ENCODE measurements at regions not wholly inside any gene's neighbourhood (a gene's known extent, or its start where the extent isn't known, plus 50 kb on each side); places are given as distances from the start of the nearest gene placed in this dataset.

DNA sequence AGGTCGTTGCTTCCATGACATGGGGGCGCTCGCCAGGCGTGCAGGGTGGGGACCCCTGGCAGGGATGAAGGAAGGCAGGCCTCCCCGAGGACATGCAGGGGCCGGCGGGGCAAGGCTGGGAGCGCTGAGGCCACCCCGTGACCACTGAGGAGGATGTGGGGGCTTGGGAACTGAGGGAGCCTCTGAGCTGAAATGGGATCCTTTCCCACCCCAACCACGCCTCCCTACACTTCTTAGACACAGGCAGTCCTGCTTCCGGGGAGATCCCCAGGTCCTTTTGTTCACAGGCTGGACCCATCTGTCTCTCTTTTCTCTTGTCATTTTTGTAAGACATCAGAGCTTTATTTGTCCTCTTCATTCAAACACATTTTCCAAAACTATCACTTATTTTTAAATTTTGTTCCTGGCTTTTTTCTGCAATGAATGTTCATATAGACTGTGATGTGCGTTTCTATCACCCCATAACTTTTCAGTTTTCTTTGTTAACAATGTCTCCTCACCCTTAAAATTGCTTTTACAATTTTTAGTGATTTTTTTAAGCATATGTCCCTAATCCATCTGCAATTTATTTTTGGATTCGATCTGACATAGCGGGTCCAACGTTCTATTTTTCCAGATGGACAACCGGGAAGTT lies 156.7 kb upstream of the BACE2 start:
- H2BK15ac ChIP-seq (ENCODE audit: low read depth, low read length): no peak overlapping the region
- H2AK5ac ChIP-seq (ENCODE audit: low read depth, low read length): no peak overlapping the region
- no peak overlapping the region for H3K27ac ChIP-seq (ENCODE audit: insufficient read depth, low read length)
- in situ Hi-C loops (cut with MboI; ENCODE audit: low sequenced_read_pairs) (no loop called here), dilution Hi-C loops (cut with HindIII; ENCODE audit: low sequenced_read_pairs, unreplicated experiment) (no loop called here), intact Hi-C loops (cut with micrococcal nuclease) (no loop called here)
- no peak for DNase-seq
- H4K8ac ChIP-seq (ENCODE audit: low read depth in 2 of 2, low read length in 2 of 2): no peak overlapping the region
- no peak overlapping the region for H4K5ac ChIP-seq (ENCODE audit: low read depth, low read length)
- no peaks in the 10 kb centered on the region for H3K36me3 ChIP-seq (ENCODE audit: control insufficient read depth, insufficient read depth, low read length)
- no peaks in the 10 kb centered on the region for H3K79me1 ChIP-seq (ENCODE audit: low read depth in 1 of 2, low read length in 2 of 2)
- H3K27me3 ChIP-seq (ENCODE audit: control insufficient read depth, insufficient read depth, low read length): no peaks in the 10 kb centered on the region
- H2AFZ ChIP-seq (replicated peaks; ENCODE audit: low read length, poor library complexity): no peak overlapping the region
- CTCF ChIA-PET: no interaction called here
- H3K56ac ChIP-seq (ENCODE audit: extremely low read depth, insufficient read depth, low read length): no peak overlapping the region
- no peak overlapping the region for H3K4me2 ChIP-seq (ENCODE audit: low read depth, low read length)
- H2AK9ac ChIP-seq (replicated peaks; ENCODE audit: low read depth, low read length, poor library complexity): no peak overlapping the region
- no peak overlapping the region for H3K9ac ChIP-seq (ENCODE audit: low read depth, low read length)
- no peak overlapping the region for H2BK120ac ChIP-seq (ENCODE audit: low read depth, low read length)
- TF ChIP-seq SMC3 (IDR thresholded peaks at IDR 0.05; ENCODE audit: low read depth, low read length) (no peak), RAD21 (IDR thresholded peaks at IDR 0.05; ENCODE audit: low read length) (no peak), NFE2L2 (IDR thresholded peaks at IDR 0.05; ENCODE audit: low read depth, low read length) (no peak), MAZ (IDR thresholded peaks at IDR 0.05; ENCODE audit: borderline replicate concordance, low read depth, low read length) (no peak), BHLHE40 (IDR thresholded peaks at IDR 0.05; ENCODE audit: low read depth, low read length) (no peak), CEBPB (IDR thresholded peaks at IDR 0.05; ENCODE audit: low read depth, low read length) (no peak), MAFK (IDR thresholded peaks at IDR 0.05; ENCODE audit: low read depth, low read length) (no peak), MXI1 (IDR thresholded peaks at IDR 0.05; ENCODE audit: borderline replicate concordance, low read depth, low read length) (no peak), RCOR1 (IDR thresholded peaks at IDR 0.05; ENCODE audit: insufficient replicate concordance, low read length) (no peak), CHD1 (IDR thresholded peaks at IDR 0.05; ENCODE audit: low read depth, low read length) (no peak)
- H4K91ac ChIP-seq (ENCODE audit: insufficient read depth, low read depth, low read length): no peak overlapping the region
- no TSS peak for BruUV-seq (replicated peaks)
- no peak overlapping the region for H3K23ac ChIP-seq (ENCODE audit: low read depth, low read length)
- no peak overlapping the region for H2BK20ac ChIP-seq (ENCODE audit: low read depth, low read length)
- H4K20me1 ChIP-seq (ENCODE audit: insufficient read depth, low read length): no peaks in the 10 kb centered on the region
- POLR2A ChIA-PET (ENCODE audit: unreplicated experiment): no interaction called here
- H3K4me1 ChIP-seq (ENCODE audit: control insufficient read depth, insufficient read depth, low read length): no peaks in the 10 kb centered on the region
- H3K9me1 ChIP-seq (ENCODE audit: insufficient read depth, low read length): no peaks in the 10 kb centered on the region
- no peak overlapping the region for H3K4ac ChIP-seq (ENCODE audit: low read depth, low read length)
- no peak overlapping the region for H3K4me3 ChIP-seq (ENCODE audit: insufficient read depth, low read depth, low read length)
- no peak overlapping the region for H3K14ac ChIP-seq (replicated peaks; ENCODE audit: low read depth, low read length)
- no CpG with 5 or more reads among the region's 16 CpGs for WGBS, 2 experiments (ENCODE audit: extremely low coverage in 2 of 2, insufficient read length in 1 of 2)
- no peak overlapping the region for H2BK5ac ChIP-seq (ENCODE audit: low read depth, low read length, poor library complexity, severe bottlenecking)
- H3K18ac ChIP-seq (ENCODE audit: low read depth, low read length): no peak overlapping the region
- peaks cover 29% of the 10 kb centered on the region for H3K9me3 ChIP-seq (ENCODE audit: control insufficient read depth, insufficient read depth, low read length)
- ATAC-seq (ENCODE audit: low read depth): no peak
